ENCODE measurements at regions not wholly inside any gene's neighbourhood (a gene's known extent, or its start where the extent isn't known, plus 50 kb on each side); places are given as distances from the start of the nearest gene placed in this dataset.
"Not testable (repeated sequence)": the region's sequence is repeated elsewhere in the genome, so short reads cannot be mapped to it uniquely, and the experiment has no call there.

DNA sequence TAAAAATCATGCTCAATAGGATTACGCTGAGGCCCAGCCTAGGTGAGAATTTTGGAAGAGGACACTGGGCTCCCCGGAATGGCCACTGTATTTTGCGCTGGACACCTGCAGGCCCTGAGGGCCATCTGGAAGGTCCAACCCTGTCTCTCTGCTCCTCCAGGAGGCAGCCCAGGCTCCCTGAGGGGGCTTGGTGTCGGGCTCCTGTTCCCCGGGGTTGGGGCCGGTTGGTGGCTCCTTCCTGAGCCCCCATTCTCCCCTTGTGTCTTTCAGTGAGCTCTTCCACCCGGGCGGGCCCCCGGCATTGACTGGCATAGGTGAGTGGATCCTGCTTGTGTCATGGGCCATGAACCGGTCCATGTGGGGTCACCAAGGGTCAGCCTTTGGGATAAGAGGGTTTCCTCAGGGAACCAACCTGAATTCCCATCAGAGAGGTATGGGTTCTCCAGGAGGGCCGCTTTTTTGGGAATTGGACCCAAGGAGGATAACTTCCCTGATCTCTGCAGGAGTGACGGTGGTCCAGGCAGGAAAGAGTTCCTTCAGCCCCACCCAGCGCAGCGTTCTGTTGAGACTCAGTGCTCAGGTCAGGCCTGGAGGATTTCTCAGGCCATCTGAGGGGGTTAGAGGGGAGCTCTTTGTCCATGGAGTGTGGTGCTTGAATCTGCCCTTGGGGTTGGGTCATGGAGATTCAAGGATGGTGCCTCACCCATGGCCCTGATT, 187.8 kb downstream of the UBE3A start:
- Histone ChIP-seq H3K4me3 (ENCODE audit: low read depth, low read length) (no peak overlapping the region), H3K27me3 (ENCODE audit: control insufficient read depth, insufficient read depth, low read length) (no peaks in the 10 kb centered on the region), H3K36me3 (ENCODE audit: control insufficient read depth, insufficient read depth, low read length) (no peaks in the 10 kb centered on the region)
- TF ChIP-seq, protein P1, sequence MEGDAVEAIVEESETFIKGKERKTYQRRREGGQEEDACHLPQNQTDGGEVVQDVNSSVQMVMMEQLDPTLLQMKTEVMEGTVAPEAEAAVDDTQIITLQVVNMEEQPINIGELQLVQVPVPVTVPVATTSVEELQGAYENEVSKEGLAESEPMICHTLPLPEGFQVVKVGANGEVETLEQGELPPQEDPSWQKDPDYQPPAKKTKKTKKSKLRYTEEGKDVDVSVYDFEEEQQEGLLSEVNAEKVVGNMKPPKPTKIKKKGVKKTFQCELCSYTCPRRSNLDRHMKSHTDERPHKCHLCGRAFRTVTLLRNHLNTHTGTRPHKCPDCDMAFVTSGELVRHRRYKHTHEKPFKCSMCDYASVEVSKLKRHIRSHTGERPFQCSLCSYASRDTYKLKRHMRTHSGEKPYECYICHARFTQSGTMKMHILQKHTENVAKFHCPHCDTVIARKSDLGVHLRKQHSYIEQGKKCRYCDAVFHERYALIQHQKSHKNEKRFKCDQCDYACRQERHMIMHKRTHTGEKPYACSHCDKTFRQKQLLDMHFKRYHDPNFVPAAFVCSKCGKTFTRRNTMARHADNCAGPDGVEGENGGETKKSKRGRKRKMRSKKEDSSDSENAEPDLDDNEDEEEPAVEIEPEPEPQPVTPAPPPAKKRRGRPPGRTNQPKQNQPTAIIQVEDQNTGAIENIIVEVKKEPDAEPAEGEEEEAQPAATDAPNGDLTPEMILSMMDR (IDR thresholded peaks at IDR 0.05; ENCODE audit: insufficient read depth, low read length, poor library complexity, severe bottlenecking) = no peak
- no peak for DNase-seq (ENCODE audit: low read depth)

DNA sequence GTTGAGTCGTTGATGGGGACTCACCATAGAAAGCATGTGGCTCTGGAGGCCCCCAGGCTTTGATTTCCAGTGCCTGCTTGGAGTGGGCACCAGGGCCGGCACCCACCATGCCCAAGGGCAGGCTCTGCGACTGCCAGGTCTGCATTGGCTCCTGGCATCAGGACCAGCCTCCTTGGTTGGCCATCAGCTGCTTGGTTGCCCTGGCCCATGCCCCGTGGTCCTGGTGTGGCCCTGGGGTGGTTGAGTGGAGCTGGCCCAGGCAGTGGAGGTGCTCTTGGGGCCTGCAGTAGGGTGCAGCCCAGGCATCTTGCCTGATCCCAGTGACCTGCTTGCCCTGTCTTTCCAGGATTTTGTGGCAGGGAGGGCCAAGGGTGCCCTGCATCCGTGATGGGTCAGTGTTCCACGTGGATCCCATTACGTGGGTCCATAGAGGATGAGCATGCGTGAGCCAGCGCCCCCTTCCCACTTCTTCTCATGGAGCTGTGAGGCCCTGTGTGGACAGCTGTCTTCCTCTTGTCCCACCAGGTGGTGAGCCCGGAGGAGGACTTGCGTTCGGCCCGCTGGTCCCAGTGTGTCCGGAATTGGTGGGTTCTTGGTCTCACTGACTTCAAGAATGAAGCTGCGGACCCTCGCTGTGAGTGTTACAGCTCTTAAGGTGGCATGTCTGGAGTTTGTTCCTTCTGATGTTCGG, 187.0 kb downstream of the UBE3A start:
- Histone ChIP-seq H3K4me3 (ENCODE audit: low read depth, low read length) (no peak overlapping the region), H3K27me3 (ENCODE audit: control insufficient read depth, insufficient read depth, low read length) (no peaks in the 10 kb centered on the region), H3K36me3 (ENCODE audit: control insufficient read depth, insufficient read depth, low read length) (no peaks in the 10 kb centered on the region)
- TF ChIP-seq, protein P1 (IDR thresholded peaks at IDR 0.05; ENCODE audit: insufficient read depth, low read length, poor library complexity, severe bottlenecking) = no peak
- no peak for DNase-seq (ENCODE audit: low read depth)

DNA sequence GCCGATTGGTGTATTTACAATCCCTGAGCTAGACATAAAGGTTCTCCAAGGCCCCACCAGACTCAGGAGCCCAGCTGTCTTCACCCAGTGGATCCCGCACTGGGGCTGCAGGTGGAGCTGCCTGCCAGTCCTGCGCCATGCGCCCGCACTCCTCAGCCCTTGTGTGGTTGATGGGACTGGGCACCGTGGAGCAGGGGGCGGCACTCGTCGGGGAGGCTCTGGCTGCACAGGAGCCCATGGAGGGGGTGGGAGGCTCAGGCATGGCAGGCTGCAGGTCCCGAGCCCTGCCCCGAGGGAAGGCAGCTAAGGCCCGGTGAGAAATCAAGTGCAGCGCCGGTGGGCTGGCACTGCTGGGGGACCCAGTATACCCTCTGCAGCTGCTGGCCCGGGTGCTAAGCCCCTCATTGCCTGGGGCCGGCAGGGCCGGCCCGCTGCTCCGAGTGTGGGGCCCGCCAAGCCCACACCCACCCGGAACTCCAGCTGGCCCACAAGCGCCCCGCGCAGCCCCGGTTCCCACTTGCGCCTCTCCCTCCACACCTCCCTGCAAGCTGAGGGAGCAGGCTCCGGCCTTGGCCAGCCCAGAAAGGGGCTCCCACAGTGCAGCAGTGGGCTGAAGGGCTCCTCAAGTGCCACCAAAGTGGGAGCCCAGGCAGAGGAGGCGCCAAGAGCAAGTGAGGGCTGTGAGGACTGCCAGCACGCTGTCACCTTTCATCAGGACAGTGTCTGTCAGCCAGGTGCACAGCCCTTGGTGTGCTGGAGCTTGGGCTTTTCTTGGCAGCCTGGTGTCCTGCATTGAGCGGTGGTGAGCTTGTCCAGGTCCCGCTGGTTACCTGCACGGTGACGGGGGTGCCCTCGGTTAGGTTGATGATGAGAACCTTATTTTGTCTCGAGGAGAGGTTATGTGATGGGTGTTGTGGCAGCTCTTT, 185.5 kb downstream of the UBE3A start:
- H3K36me3 ChIP-seq (ENCODE audit: control insufficient read depth, insufficient read depth, low read length); H3K27me3 ChIP-seq (ENCODE audit: control insufficient read depth, insufficient read depth, low read length); H3K4me3 ChIP-seq (ENCODE audit: low read depth, low read length); DNase-seq (ENCODE audit: low read depth): not testable (repeated sequence)

DNA sequence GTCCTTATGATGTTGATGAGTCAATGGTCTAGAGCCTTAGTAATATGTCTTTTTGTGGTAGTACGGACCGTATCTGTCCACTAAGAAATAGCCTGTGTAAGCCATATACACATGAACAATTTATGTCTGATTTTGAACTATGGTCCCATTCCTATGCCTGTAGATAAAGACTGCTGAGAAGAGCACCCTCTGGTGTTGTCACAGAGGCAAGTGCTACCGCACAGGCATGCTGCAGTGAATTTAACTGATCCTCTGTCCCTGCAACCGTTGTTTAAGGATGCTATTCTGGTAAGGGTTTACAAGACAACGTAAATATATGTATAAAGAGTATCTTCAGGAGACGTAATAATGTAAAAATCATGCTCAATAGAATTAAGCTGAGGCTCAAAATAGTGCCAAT, 170.7 kb downstream of the UBE3A start:
- H3K27me3 ChIP-seq (ENCODE audit: control insufficient read depth, insufficient read depth, low read length) = no peaks in the 10 kb centered on the region
- TF ChIP-seq, protein P1 (IDR thresholded peaks at IDR 0.05; ENCODE audit: insufficient read depth, low read length, poor library complexity, severe bottlenecking) = no peak
- H3K36me3 ChIP-seq (ENCODE audit: control insufficient read depth, insufficient read depth, low read length) = no peaks in the 10 kb centered on the region
- H3K4me3 ChIP-seq (ENCODE audit: low read depth, low read length) = no peak overlapping the region
- no peak for DNase-seq (ENCODE audit: low read depth)

All from kidney epithelial cell (primary cell).